Tongue (tissue), 1 donor: ENCODE measurements at regions not wholly inside any gene's neighbourhood (a gene's known extent, or its start where the extent isn't known, plus 50 kb on each side); places are given as distances from the start of the nearest gene placed in this dataset.

Experiments
- DNase-seq: peaks from one replicate; pipeline ENCODE4 v3.0.0-alpha.2; 2015

DNA sequence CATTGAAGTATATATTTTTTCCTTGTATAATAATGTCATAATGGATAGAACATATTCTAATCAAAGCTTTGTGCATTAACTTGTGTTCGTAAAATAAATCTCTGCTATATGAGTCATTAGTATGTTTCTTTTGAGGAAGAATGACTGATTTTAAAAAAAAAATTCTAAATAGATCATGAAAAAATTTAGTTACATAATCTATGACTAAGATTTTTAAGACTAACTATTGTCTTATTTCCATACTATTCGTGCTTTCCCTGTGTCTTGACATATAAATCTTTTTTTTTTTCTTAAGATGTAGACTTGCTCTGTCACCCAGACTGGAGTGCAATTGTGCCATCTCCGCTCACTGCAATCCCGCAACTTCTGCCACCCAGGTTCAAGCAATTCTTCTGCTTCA lies 226.1 kb downstream of the DSEL start:
- no peak for DNase-seq

DNA sequence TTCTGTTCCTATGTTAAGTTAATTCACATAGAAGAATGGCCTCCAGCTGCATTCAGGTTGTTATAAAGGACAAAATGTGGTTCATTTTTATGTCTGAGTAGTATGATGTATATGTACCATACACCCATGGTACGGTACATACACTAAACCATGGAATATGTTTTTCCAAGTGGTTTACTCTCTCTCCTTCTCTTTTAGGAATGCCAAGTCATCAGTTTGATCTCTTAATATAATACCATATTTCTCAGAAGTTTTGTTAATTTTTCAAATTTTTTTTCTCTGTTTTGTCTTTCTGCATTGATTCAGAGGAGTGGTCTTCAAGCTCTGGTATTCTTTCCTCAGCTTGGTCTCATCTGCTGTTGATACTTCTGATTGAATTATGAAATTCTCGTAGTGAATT lies 230.9 kb downstream of the DSEL start:
- no peak for DNase-seq

DNA sequence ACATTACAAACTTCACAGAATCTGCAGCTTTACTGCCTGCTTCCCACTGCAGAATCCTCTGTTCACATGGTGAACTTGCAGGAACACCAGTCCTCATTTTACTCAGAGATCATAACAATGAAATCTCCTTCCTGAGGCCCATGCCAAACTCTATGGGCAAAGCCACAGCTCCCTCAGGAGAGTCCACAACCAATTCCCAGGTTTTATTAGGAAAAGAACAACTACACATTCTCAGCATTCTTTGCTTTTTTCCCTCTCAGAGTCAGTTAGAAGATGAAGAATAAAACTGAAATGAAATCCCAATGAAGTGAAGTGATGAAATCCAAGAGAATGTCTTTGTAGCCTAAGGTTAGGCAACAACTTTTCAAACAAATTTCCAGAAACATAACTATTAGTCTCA lies 233.7 kb downstream of the DSEL start:
- DNase-seq = no peak

DNA sequence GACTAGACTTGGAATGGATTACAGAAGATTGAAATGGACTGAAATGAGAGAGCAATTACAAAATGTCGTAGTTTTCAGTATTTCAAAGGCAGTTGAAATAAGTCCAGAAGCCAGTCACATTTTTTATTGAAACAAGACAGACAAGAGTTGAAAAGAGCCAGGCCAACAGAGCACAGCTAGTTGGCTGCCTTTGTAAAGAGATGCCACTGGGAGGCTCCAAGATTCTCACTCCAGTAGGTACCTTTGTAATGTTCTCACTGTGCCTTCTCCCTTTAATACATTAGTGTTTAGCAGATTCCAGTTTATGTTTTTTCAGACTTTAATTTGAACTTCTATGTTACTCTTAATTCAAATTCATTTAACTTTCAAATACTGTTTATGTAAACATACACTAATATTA lies 234.8 kb downstream of the DSEL start:
- no peak for DNase-seq

DNA sequence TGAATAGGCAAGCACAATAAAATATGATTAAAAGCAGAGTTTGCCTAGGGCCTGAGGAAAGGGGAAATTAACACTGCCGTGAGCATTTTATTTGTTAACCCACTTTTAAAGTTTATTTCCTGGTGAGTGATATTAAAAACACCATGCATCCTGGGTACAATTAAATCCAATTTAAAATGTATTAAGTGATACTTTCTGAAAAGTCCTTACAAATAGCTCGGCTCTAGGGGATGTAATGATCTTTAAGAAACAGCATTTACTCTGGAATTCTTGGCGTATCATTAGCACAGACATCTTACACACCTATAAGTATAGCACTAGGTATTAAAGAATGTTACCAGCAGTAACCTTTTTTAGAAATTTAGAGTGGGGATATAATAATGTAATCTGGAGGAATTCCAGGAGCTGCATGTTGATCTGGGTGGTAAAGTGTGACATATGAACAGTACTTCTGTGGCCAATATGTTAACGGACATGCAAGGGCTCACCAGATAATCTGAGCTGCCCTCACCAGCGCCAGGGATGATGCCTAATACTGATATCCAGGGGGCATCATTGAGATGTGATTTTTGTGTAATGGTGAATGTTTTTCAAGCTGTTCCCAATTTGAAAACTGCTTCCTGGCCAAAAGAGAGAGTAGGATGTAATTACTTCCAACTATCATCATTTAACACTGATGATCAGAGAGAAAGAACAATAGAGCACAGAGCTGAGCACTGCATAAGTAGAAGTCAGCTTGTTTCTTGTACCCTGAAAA lies 235.9 kb downstream of the DSEL start:
- DNase-seq = no peak

DNA sequence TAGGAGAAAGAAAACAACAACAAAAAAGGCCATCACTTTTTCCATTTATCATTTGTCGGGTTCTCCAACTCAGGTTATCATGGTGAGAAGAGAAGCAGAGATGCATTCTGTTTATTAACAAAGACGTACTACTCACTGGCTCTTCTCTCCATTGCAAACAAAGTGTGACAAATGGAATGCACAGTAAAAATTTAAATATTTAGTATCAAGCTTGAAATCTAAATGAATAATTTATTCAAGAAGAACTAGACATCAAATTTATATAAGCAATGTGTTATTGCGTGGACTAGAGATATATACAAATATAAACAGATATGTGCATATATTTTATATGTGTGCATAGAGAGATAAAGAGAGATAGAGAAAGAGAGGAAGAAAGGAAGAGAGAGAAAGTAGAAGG lies 236.5 kb downstream of the DSEL start:
- DNase-seq = no peak

DNA sequence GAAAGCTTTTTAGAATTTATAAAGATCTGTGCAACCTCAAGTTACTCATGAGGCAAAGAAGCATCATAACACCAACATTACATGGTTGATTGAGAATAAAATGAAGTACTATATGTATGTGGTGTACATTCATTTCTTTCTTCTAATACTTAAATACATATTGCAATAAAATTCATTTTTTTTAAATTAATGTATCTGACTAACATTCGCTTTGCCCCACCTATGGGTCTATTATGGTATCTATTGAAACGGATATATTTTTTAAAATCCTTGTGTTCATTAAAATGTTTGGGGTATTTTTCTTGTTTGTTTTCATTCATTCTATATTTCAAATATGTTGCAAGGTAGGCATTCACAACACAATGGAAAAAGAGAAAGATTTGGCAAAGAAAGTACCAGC lies 237.5 kb downstream of the DSEL start:
- DNase-seq = no peak

DNA sequence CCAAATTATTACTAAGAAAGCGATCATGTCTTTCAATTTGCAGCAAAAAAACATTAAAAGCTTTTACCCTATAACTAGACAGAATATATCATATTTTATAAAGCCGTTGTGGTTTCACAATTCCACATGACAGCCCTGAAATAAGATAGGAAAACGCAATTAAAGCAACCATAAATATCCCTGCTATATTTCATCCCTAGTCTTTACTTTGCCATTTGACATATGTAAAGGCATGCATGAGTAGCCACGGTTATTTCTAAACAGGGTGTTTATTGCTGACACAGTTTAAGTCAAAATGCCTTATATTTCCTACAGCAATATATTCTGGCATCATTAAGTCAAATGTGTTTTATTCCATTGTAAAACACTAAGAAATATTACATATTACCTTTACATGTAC lies 239.9 kb downstream of the DSEL start:
- DNase-seq = no peak

DNA sequence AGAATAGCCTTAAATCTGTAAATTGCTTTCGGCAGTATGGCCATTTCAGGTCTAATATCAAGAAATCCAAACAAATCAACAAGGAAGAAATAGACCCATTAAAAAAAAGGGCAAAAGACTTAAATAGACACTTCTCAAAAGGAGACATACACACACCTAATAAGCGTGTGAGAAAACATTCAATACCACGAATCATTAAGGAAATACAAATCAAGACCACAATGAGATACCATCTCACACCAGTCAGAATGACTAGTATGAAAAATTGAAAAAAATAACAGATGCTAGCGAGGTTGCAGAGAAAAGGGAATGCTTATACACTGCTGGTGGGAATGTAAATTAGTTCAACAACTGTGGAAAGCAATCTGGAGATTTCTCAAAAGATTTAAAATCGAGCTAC lies 243.2 kb downstream of the DSEL start:
- DNase-seq = no peak

DNA sequence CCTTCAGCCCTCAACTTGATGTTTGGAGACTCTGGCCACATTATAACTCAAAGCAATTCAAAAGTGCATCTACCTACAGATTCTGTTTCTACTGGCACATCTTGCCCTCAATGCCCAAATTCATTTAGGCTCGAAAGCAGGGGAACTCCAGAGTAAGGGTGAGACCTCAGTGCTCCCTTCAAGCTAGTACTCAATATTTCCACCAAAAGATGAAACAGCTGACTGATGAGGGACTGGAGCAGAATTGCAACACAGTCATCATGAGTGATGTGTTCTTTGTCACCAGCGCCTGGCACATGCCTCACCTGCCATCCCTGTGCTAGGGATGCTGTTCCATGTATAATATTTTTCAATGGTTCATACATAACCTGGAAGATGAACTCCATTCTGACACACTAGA lies 247.3 kb downstream of the DSEL start:
- DNase-seq = no peak

DNA sequence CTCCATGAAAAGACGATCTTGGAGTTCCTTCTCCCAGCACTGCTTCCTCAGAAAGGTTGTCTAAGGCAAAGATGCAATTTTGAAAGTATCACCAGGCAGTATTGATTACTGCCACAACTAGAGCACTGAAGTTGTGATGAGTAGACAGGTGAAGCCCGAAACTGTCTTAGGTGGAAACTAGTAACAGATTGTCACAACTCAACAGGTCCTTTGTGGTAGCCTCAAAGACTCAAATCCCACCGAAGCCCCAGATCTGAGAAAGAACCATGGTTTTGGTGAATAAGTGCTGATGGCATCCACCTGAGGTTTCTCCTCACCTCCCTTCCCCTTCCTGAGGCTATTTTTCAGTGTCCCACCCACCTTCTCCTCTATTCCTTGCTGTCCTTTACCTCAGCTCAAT lies 248.0 kb downstream of the DSEL start:
- no peak for DNase-seq

DNA sequence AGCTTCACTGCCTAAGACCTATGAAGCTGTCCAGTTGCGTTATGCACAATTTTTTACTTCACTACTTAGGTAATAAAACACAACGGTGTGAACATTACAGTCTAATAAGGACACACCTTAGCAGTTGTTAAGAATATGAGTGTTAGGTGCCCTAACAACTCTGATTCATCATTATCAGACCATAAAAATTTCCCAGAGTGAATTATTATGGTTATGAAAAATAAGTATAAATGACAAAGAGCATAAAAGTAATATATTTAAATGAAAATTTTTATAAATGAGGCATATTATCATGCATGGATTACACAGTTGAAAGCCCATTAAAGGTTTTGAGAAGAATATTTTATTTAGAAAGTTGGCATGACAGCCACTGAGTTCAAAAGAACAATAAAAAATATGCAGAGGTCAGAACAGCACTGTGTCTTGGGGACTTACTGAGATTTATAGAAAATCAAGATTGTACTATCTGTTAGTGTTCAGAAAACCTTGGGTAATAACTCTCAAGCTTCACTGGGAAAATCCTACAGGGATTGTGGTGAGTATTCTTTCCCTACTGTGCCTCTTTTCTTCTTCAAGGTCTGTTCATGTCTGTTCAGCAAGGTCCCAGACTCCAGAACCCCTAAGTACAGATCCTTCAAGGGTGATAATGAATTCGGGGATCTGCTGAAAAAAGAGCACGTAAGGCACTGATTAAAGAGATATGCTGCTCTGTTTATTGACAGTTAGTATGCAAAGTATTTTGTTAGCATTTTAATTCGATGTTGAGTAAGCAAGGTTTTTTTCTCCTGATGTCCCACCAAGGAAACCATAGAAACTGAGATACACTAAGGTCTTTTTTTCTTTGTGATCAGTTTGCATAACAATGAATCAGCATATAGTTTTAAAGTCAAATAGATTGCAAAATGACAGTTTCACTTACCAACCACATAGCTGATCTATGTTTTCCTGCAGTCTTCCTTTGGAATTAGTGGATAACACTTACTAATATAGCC lies 250.0 kb downstream of the DSEL start:
- no peak for DNase-seq

DNA sequence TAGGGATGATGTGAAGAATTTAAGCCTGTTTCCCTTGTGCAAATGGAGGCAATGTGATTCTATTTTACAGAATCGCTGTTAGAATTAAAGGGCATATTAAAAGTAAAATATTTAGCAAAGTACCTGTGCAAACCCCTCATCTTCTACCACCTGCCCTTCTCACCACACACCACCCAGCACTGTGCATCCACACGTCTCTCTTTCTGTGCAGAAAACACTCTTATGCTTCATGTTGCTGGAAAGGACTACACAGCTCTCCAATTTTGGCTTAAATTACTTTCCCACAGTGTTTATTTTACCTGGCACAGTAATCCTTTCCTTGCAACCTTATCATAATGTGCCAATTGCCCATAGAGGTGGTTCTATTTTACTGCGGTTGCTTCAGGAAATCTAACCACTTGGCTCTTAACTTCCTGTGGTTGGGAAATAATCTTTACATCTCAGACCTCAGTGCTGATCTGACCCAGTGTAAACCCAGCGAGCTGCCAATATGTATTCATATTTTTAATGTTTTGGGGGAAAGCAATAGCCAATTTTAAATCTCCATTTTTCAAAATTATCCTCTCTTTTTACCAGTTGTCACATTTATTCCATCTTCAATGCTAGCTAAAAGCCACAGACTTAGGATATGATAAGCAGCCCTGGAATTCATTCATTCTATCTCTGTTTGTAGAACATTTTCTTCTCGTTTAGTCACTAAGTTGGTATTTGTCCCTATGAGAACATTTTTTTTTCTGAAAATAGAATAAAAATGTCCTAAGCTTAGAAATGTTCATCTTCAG lies 250.9 kb downstream of the DSEL start:
- DNase-seq = no peak

DNA sequence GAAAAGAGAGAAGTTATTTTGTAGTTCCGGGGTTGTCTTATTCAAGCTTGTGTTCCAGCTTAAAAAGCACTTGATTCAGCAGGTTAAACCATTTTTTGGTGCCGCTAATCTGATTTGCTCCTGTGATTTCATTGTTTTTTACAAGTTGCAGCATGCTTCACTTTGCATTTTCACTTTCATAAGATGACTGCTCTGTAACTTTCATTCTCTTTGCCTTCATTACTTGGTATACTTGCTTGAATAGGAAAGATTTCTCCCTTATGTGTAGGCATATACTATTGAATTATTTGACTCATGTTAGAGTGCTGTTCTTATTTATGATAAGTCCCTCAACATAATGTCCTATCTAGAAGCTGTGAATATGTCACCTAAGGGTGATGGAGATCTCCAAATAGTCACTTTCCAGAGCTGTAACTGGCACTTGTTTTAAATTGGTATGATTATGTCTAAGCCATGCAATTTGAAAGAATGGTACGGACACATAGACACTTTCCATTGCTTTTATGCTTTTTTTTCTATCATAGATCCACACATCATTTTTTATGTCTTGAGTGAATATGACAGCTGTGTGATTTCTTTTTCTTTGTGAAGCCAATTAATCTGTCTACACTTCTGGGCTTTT lies 254.5 kb downstream of the DSEL start:
- no peak for DNase-seq

DNA sequence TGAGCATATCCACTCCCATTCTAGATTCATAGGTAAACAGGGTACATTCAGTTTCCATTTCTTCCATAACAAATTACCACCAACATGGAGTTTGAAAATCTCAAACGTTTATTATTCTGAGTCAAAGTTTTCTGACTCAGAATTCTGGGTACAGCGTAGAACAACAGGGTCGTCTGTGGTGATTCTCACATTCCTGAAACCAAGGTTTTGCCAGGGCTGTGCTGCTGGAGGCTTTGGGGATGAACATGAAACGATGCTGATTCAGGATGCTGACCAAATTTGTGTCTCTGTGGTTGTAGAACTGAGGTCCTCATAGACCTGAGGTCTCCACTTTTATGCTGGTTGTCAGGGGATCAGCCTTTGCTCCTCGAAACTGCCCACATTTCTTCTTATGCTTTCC lies 255.7 kb downstream of the DSEL start:
- DNase-seq = no peak

DNA sequence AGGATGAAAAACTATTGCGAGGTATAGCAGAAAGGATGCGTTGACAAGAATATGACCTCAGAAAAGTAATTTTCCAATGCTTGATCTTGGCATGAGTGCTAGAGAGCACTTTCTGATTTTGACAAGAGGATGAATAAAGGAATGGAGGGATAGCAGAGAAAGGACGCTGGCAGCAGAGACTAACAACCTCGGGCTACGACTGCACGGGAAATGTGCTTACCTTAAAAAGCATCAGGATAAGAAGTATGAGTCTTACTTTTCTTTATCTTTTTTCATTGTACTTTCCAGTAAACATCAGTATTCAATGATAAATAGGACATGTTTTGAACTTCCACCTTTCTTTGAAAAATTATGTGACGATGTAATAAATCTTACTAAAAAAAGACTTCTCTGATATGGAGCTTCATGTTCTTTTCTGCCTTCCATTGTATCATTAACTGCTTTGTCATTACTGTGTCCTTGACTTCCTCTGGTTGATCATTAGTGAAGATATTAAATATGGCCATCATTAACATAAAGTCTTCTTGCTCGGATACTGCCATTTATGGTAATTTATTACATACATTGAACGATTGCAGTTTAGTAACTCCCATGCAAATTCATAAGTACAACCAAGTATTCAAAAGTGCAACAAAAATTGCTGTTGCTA lies 265.6 kb downstream of the DSEL start:
- no peak for DNase-seq

DNA sequence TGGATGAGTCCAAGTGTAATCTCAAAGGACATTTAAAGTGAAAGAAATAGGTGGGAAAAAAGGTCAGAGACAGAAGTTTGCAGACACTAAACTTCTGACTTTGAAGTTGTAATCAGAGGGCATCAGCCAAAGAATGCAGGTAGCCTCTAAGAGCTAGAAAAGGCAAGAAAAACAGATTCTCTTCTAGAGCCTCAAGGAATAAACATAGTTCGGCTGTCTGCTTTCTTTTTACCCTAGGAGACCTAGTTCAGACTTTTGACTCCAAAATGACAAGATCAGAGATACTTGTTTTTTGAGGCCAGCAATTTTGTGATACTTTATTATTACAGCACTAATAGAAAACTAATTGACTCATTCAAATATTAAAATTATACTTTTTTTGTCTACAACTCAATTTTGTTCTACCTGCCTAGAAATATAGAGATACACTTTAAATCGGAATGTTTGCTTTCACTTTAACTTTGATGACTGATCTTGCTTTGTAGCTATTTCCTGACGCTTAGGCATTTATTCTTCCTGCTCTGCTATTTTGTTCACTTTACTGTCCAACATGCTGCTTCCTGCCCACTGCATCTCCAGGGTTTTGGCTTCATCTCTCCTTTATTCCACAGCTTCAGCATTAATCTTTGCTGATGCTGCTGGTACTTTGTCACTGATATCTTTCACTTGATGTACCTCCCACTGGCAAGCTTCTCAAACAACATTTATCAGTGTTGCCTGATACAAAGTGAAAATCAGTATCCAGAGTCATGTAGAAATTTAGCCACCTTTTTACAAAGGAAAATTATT lies 272.5 kb downstream of the DSEL start:
- DNase-seq = no peak

DNA sequence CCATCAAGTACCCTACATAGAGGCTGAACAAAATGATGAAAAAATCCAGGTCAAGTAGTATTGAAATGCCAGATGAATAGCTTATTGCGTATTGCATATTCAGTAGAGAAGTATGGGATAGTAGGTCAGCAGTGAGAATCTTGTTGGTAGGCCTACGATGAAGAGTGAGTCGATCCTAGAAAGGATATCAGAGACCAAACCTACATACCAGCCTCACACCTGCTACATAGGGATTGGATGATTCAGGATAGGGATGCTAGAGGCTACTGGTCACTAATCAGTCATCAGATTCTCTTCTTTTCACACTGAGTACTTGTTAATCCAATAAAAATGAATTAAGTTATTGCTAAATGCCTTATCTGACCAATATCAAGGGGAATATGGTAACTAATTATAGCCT lies 274.5 kb downstream of the DSEL start:
- no peak for DNase-seq

DNA sequence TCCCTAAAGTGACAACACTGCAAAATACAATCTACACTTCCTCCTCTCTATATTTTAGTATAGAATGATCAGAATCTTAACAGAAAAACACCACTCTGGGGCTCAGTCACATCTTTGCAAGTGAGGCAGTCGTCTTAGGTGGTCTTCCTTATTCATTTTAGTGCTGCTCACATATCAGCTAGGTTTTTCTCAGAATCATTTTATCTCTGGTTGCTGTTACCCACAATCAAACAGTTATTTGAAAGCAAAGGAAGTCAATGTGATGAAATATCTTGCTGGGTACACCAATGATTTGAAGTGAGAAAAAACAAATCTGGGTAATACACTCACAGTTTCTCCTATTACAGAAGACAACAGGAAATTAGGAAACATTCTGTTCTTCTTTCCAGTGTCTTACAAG lies 275.2 kb downstream of the DSEL start:
- DNase-seq = no peak

DNA sequence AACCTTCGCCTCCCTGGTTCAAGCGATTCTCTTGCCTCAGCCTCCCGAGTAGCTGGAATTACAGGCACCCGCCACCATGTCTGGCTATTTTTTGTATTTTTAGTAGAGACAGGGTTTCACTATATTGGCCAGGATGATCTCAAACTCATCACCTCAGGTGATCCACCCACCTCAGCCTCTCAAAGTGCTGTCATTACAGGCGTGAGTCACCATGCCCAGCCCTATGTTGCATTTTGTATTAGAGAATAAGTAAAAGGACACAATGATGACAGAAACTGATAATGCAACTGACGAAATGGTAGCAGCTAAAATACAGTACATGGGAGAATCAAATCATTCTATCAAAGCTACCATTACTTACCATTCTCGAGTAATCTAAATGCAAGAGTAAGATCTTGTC lies 276.7 kb downstream of the DSEL start:
- DNase-seq = no peak

DNA sequence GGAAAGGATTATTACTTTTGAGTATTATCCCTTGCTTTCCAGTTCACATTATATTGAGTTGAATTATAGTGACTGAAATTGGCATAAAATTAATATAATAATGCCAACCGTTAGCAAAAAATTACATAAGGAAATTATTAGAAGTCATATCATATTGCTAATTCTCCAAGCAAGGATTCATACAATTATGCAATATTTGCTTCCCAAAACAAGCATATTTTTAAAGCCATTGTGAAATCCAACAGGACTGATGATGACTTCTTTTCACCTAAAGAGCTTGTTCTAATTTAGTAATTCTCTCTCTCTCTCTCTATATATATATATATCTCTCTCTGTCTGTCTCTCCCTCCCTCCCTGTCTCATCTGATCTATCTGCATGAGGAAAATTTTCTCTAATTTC lies 283.5 kb downstream of the DSEL start:
- no peak for DNase-seq
